Keratinocyte (primary cell): ENCODE measurements at regions not wholly inside any gene's neighbourhood (a gene's known extent, or its start where the extent isn't known, plus 50 kb on each side); places are given as distances from the start of the nearest gene placed in this dataset.

Experiments used
- DNase-seq: peaks from one replicate; pipeline ENCODE4 v3.0.0-alpha.2; 2011; ENCODE audit warnings: low read depth, missing footprints, low spot score
- FAIRE-seq: peaks from 2 replicates; lab custom pipeline; 2011; peaks lifted over from hg19 to GRCh38; lab: Jason Lieb, UNC
- H2AFZ ChIP-seq: 2 replicates; pipeline ENCODE4 v1.6.0; 2012; ENCODE audit warnings: low read length, control low read depth, inconsistent platforms; ENCODE audit not compliant: control insufficient read depth
- H3K27ac ChIP-seq: 2 replicates; pipeline ENCODE4 v1.5.1; 2011; ENCODE audit warnings: low read length; ENCODE audit not compliant: control insufficient read depth, insufficient read depth
- H3K27me3 ChIP-seq: 3 replicates; pipeline ENCODE4 v1.6.0; 2011; ENCODE audit warnings: low read length; ENCODE audit not compliant: control insufficient read depth, insufficient read depth; ENCODE audit errors: extremely low read depth
- H3K36me3 ChIP-seq, 2 experiments: 2 replicates in 1 of 2; 3 replicates in 1 of 2; pipeline ENCODE4 v1.5.1; 2011; ENCODE audit warnings: low read length in 2 of 2, mild to moderate bottlenecking in 1 of 2; ENCODE audit not compliant: control insufficient read depth in 2 of 2, insufficient read depth in 2 of 2; ENCODE audit errors: extremely low read depth in 1 of 2
- H3K4me1 ChIP-seq: 3 replicates; pipeline ENCODE4 v1.5.1; 2011; ENCODE audit warnings: low read length; ENCODE audit not compliant: control insufficient read depth, insufficient read depth; ENCODE audit errors: extremely low read depth
- H3K4me2 ChIP-seq: 3 replicates; pipeline ENCODE4 v1.6.0; 2011; ENCODE audit warnings: low read depth, low read length; ENCODE audit not compliant: control insufficient read depth, insufficient read depth; ENCODE audit errors: extremely low read depth
- H3K4me3 ChIP-seq, 3 experiments: fragments of 200-600 bp in 1 of 3; sonication (generic) in 1 of 3; 2 replicates in 2 of 3; 3 replicates in 1 of 3; pipeline ENCODE4 v1.5.1; 2011 to 2016; ENCODE audit warnings: low read length in 3 of 3, mild to moderate bottlenecking in 3 of 3, control low read depth in 2 of 3, inconsistent platforms in 1 of 3, low read depth in 1 of 3, mixed read lengths in 1 of 3, mixed run types in 1 of 3, moderate library complexity in 1 of 3; ENCODE audit not compliant: control insufficient read depth in 2 of 3, insufficient read depth in 2 of 3; ENCODE audit errors: extremely low read depth in 1 of 3
- H3K79me2 ChIP-seq: 2 replicates; pipeline ENCODE4 v1.6.0; 2012; ENCODE audit warnings: low read length; ENCODE audit not compliant: control insufficient read depth, insufficient read depth
- H3K9ac ChIP-seq: 3 replicates; pipeline ENCODE4 v1.6.0; 2011; ENCODE audit warnings: low read length; ENCODE audit not compliant: control insufficient read depth, insufficient read depth; ENCODE audit errors: extremely low read depth
- H3K9me1 ChIP-seq: 3 replicates; pipeline ENCODE4 v1.6.0; 2011; ENCODE audit warnings: low read length; ENCODE audit not compliant: control insufficient read depth, insufficient read depth; ENCODE audit errors: extremely low read depth
- H3K9me3 ChIP-seq: 2 replicates; pipeline ENCODE4 v1.5.1; 2012; ENCODE audit warnings: low read depth, low read length; ENCODE audit not compliant: control insufficient read depth
- H4K20me1 ChIP-seq: 3 replicates; pipeline ENCODE4 v1.6.0; 2011; ENCODE audit warnings: low read length; ENCODE audit not compliant: control insufficient read depth, insufficient read depth; ENCODE audit errors: extremely low read depth
- CTCF ChIP-seq, 3 experiments: IDR thresholded peaks in 1 of 3; conservative IDR thresholded peaks in 1 of 3; optimal IDR thresholded peaks in 1 of 3; 2 replicates in 2 of 3; 3 replicates in 1 of 3; pipeline versions ENCODE3 to v1.5.1; 2011; ENCODE audit warnings: low read length in 3 of 3, mild to moderate bottlenecking in 3 of 3, moderate library complexity in 2 of 3, control low read depth in 1 of 3, inconsistent platforms in 1 of 3; ENCODE audit not compliant: insufficient read depth in 2 of 3; ENCODE audit errors: extremely low read depth in 1 of 3
- EZH2 ChIP-seq: IDR thresholded peaks from one replicate; pipeline ENCODE4 v1.6.1; 2012; ENCODE audit warnings: inconsistent platforms, mild to moderate bottlenecking, low read length, moderate library complexity
- dilution Hi-C: fragments of 300-500 bp; cut with MboI; formaldehyde crosslinking; loops from one replicate; pipeline ENCODE4 v1.7.0; 2020; ENCODE audit warnings: low sequenced_read_pairs; ENCODE audit not compliant: extremely low pct_ligation_motif_present

- Histone ChIP-seq H3K27ac (no peak overlapping the region), H3K4me2 (no peak overlapping the region), H3K4me1 (no peaks in the 10 kb centered on the region), H3K79me2 (no peaks in the 10 kb centered on the region), H3K9ac (no peak overlapping the region), H4K20me1 (no peaks in the 10 kb centered on the region), H3K9me3 (no peaks in the 10 kb centered on the region), H2AFZ (no peak overlapping the region), H3K27me3 (no peaks in the 10 kb centered on the region), H3K9me1 (no peaks in the 10 kb centered on the region), H3K4me3 (no peak overlapping the region), H3K36me3 (no peaks in the 10 kb centered on the region)
- no peak for FAIRE-seq
- dilution Hi-C loops, result no loop called here
- TF ChIP-seq CTCF (optimal IDR thresholded peaks at IDR 0.05 in 1 of 3, IDR thresholded peaks at IDR 0.05 in 1 of 3, conservative IDR thresholded peaks at IDR 0.05 in 1 of 3; ENCODE audit: extremely low read depth in 1 of 3, insufficient read depth in 2 of 3, low read length in 3 of 3), result no peak
- TF ChIP-seq EZH2, result no peak
- DNase-seq, result no peak
Observed at GRCh38 chr6:67898875-67899274, 736.2 kb upstream of the ADGRB3 start.

- TF ChIP-seq EZH2, result no peak
- TF ChIP-seq CTCF (optimal IDR thresholded peaks at IDR 0.05 in 1 of 3, IDR thresholded peaks at IDR 0.05 in 1 of 3, conservative IDR thresholded peaks at IDR 0.05 in 1 of 3; ENCODE audit: extremely low read depth in 1 of 3, insufficient read depth in 2 of 3, low read length in 3 of 3), result no peak
- Histone ChIP-seq H3K79me2 (no peaks in the 10 kb centered on the region), H3K4me3 (no peak overlapping the region), H3K9me1 (no peaks in the 10 kb centered on the region), H3K36me3 (no peaks in the 10 kb centered on the region), H3K27me3 (no peaks in the 10 kb centered on the region), H3K4me1 (no peaks in the 10 kb centered on the region), H3K4me2 (no peak overlapping the region), H2AFZ (no peak overlapping the region), H3K9ac (no peak overlapping the region), H3K27ac (no peak overlapping the region), H4K20me1 (no peaks in the 10 kb centered on the region), H3K9me3 (no peaks in the 10 kb centered on the region)
- dilution Hi-C loops, result no loop called here
- FAIRE-seq (no peak), DNase-seq (no peak)
Observed at GRCh38 chr6:67897998-67898607, 737.0 kb upstream of the ADGRB3 start.
